Neural cell (in vitro differentiated cells): ENCODE measurements at regions not wholly inside any gene's neighbourhood (a gene's known extent, or its start where the extent isn't known, plus 50 kb on each side); places are given as distances from the start of the nearest gene placed in this dataset.

Experiments
- H2AFZ ChIP-seq: fragments of 200-600, 300-800 bp; sonication (generic), shearing (Covaris generic); 2 replicates; pipeline ENCODE4 v1.6.0; 2014; ENCODE audit warnings: low read depth, mild to moderate bottlenecking, antibody characterized with exemption, low read length, moderate library complexity
- H3F3A ChIP-seq: fragments of 200-600 bp; shearing (Covaris generic); 2 replicates; pipeline ENCODE4 v1.6.1; 2016; ENCODE audit warnings: mild to moderate bottlenecking, moderate library complexity, mixed read lengths, antibody characterized with exemption, low read length; ENCODE audit not compliant: insufficient read depth, poor library complexity, severe bottlenecking
- H3K27ac ChIP-seq: fragments of 200-600, 300-800 bp; sonication (generic), shearing (Covaris generic); 2 replicates; pipeline ENCODE4 v1.5.1; 2014; ENCODE audit warnings: mild to moderate bottlenecking, low read length, moderate library complexity
- H3K27me3 ChIP-seq: fragments of 300-800, 200-600 bp; sonication (generic), shearing (Covaris generic); 2 replicates; pipeline ENCODE4 v1.6.0; 2014; ENCODE audit warnings: mild to moderate bottlenecking, low read depth, low read length, moderate library complexity; ENCODE audit not compliant: insufficient read depth
- H3K36me3 ChIP-seq: fragments of 300-800, 200-600 bp; sonication (generic), shearing (Covaris generic); 2 replicates; pipeline ENCODE4 v1.5.1; 2014; ENCODE audit warnings: mild to moderate bottlenecking, antibody characterized with exemption, low read length, moderate library complexity; ENCODE audit not compliant: insufficient read depth
- H3K4me2 ChIP-seq: fragments of 300-800, 200-600 bp; sonication (generic), shearing (Covaris generic); 2 replicates; pipeline ENCODE4 v1.6.0; 2014; ENCODE audit warnings: mild to moderate bottlenecking, low read length
- H3K4me3 ChIP-seq: fragments of 300-800, 200-600 bp; sonication (generic), shearing (Covaris generic); 2 replicates; pipeline ENCODE4 v1.5.1; 2014; ENCODE audit warnings: mild to moderate bottlenecking, low read length, moderate library complexity
- H3K79me2 ChIP-seq: fragments of 200-600 bp; shearing (Covaris generic); replicated peaks from 2 replicates; pipeline ENCODE4 v1.6.0; 2014; ENCODE audit warnings: mild to moderate bottlenecking, low read length, moderate library complexity; ENCODE audit not compliant: insufficient read depth
- H3K9ac ChIP-seq: fragments of 300-800, 200-600 bp; sonication (generic), shearing (Covaris generic); 2 replicates; pipeline ENCODE4 v1.6.1; 2016; ENCODE audit warnings: mild to moderate bottlenecking, low read length, mixed read lengths
- H3K9me2 ChIP-seq: fragments of 200-600 bp; shearing (Covaris generic); 2 replicates; pipeline ENCODE4 v1.6.1; 2016; ENCODE audit warnings: mild to moderate bottlenecking, low read length, mixed read lengths; ENCODE audit not compliant: insufficient read depth
- H3K9me3 ChIP-seq: fragments of 200-600, 300-800 bp; sonication (generic), shearing (Covaris generic); 2 replicates; pipeline ENCODE4 v1.6.1; 2016; ENCODE audit warnings: mild to moderate bottlenecking, mixed run types, low read length, moderate library complexity, mixed read lengths
- H4K20me1 ChIP-seq: fragments of 200-600 bp; shearing (Covaris generic); 2 replicates; pipeline ENCODE4 v1.6.1; 2016; ENCODE audit warnings: mild to moderate bottlenecking, mixed run types; ENCODE audit not compliant: insufficient read depth
- EP300 ChIP-seq: fragments of 450-650 bp; conservative IDR thresholded peaks from 2 replicates; pipeline ENCODE4 v1.6.1; 2014; ENCODE audit warnings: antibody characterized with exemption, mild to moderate bottlenecking, moderate library complexity; ENCODE audit not compliant: poor library complexity, severe bottlenecking
- EZH2 ChIP-seq: fragments of 200-600, 300-800 bp; shearing (Covaris generic), sonication (generic); IDR thresholded peaks from 2 replicates; pipeline ENCODE4 v1.6.1; 2014; ENCODE audit warnings: antibody characterized with exemption, low read length, borderline replicate concordance, mild to moderate bottlenecking; ENCODE audit not compliant: insufficient read depth, poor library complexity, severe bottlenecking
- MXI1 ChIP-seq: fragments of 450-650 bp; conservative IDR thresholded peaks from 2 replicates; pipeline ENCODE4 v1.6.1; 2014; ENCODE audit warnings: antibody characterized with exemption, mild to moderate bottlenecking; ENCODE audit not compliant: poor library complexity, severe bottlenecking
- POLR2AphosphoS5 ChIP-seq: IDR thresholded peaks from 2 replicates; pipeline ENCODE4 v1.6.1; 2012
- RAD21 ChIP-seq: fragments of 450-650 bp; conservative IDR thresholded peaks from 2 replicates; pipeline ENCODE4 v1.6.1; 2014; ENCODE audit warnings: antibody characterized with exemption, mild to moderate bottlenecking, moderate library complexity
- SMC3 ChIP-seq: fragments of 450-650 bp; conservative IDR thresholded peaks from 2 replicates; pipeline ENCODE4 v1.6.1; 2014; ENCODE audit warnings: antibody characterized with exemption, mild to moderate bottlenecking, moderate library complexity; ENCODE audit not compliant: poor library complexity
- TAF1 ChIP-seq: IDR thresholded peaks from 2 replicates; pipeline ENCODE4 v1.6.1; 2012; ENCODE audit warnings: low read depth
- TF ChIP-seq, protein P1 (sequence below): IDR thresholded peaks from 2 replicates; pipeline ENCODE4 v1.6.1; 2012; ENCODE audit warnings: borderline replicate concordance
- TF ChIP-seq, protein P2 (sequence below): fragments of 450-650 bp; IDR thresholded peaks from 2 replicates; pipeline ENCODE4 v1.5.1; 2014; ENCODE audit warnings: antibody characterized with exemption, mild to moderate bottlenecking, moderate library complexity; ENCODE audit not compliant: poor library complexity, severe bottlenecking

DNA sequence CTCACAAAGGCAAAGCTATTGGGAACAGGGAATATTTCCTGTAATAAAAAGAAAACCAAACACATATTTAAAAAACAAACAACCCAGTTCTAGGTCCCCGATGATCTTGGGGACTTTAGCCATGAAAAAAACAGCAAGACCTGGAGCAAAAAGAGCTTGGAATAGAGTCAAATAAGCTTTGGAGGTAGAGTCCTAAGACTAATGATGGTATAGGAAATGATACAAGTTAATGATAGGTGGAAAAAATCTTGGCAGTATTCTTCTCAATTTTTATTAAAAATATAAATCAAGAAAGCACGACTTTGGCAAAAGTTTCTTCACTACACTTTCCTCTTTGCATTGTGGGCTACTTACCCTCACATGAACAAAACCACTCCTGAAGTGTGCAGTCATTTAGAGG is 481.5 kb downstream of the EBF1 start:
- Histone ChIP-seq H2AFZ (no peak overlapping the region), H3K9ac (no peak overlapping the region), H4K20me1 (no peaks in the 10 kb centered on the region)

DNA sequence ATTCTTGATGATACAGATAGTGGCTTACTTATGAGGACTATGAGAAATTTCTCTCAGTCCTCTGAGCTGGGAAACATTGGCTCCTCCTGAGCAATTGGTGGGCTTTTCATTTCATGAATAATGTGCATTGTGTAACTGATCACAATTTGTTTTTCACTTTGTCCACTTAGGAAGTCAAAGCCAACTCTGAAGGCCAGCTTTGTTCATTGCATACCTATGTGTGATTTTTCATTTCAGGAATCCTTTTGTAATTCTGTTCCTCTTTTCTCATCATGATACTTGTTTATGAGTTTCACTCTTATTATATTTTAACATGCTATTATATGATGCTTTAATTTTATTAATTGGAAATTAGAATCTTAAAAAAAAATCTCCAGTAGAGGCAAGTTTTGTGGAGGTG is 483.0 kb downstream of the EBF1 start:
- no peaks in the 10 kb centered on the region for H3K36me3 ChIP-seq
- no peak overlapping the region for H3K27ac ChIP-seq
- H3K27me3 ChIP-seq, result no peaks in the 10 kb centered on the region
- H3K4me2 ChIP-seq, result no peak overlapping the region
- H2AFZ ChIP-seq, result no peak overlapping the region
- no peak overlapping the region for H3K4me3 ChIP-seq
- no peaks in the 10 kb centered on the region for H3K9me3 ChIP-seq
- H3K9me2 ChIP-seq, result no peaks in the 10 kb centered on the region
- H3K9ac ChIP-seq, result no peak overlapping the region
- no peak for TF ChIP-seq EP300
- TF ChIP-seq TAF1, result no peak
- TF ChIP-seq, protein P1, sequence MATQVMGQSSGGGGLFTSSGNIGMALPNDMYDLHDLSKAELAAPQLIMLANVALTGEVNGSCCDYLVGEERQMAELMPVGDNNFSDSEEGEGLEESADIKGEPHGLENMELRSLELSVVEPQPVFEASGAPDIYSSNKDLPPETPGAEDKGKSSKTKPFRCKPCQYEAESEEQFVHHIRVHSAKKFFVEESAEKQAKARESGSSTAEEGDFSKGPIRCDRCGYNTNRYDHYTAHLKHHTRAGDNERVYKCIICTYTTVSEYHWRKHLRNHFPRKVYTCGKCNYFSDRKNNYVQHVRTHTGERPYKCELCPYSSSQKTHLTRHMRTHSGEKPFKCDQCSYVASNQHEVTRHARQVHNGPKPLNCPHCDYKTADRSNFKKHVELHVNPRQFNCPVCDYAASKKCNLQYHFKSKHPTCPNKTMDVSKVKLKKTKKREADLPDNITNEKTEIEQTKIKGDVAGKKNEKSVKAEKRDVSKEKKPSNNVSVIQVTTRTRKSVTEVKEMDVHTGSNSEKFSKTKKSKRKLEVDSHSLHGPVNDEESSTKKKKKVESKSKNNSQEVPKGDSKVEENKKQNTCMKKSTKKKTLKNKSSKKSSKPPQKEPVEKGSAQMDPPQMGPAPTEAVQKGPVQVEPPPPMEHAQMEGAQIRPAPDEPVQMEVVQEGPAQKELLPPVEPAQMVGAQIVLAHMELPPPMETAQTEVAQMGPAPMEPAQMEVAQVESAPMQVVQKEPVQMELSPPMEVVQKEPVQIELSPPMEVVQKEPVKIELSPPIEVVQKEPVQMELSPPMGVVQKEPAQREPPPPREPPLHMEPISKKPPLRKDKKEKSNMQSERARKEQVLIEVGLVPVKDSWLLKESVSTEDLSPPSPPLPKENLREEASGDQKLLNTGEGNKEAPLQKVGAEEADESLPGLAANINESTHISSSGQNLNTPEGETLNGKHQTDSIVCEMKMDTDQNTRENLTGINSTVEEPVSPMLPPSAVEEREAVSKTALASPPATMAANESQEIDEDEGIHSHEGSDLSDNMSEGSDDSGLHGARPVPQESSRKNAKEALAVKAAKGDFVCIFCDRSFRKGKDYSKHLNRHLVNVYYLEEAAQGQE, result no peak
- TF ChIP-seq POLR2AphosphoS5, result no peak
- TF ChIP-seq EZH2, result no peak
- no peak for TF ChIP-seq MXI1
- no peak for TF ChIP-seq SMC3
- no peak for TF ChIP-seq RAD21
- TF ChIP-seq, protein P2, sequence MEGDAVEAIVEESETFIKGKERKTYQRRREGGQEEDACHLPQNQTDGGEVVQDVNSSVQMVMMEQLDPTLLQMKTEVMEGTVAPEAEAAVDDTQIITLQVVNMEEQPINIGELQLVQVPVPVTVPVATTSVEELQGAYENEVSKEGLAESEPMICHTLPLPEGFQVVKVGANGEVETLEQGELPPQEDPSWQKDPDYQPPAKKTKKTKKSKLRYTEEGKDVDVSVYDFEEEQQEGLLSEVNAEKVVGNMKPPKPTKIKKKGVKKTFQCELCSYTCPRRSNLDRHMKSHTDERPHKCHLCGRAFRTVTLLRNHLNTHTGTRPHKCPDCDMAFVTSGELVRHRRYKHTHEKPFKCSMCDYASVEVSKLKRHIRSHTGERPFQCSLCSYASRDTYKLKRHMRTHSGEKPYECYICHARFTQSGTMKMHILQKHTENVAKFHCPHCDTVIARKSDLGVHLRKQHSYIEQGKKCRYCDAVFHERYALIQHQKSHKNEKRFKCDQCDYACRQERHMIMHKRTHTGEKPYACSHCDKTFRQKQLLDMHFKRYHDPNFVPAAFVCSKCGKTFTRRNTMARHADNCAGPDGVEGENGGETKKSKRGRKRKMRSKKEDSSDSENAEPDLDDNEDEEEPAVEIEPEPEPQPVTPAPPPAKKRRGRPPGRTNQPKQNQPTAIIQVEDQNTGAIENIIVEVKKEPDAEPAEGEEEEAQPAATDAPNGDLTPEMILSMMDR, result no peak
- H3F3A ChIP-seq, result no peaks in the 10 kb centered on the region
- no peaks in the 10 kb centered on the region for H3K79me2 ChIP-seq
- no peaks in the 10 kb centered on the region for H4K20me1 ChIP-seq

More for the DNA sequence above, 481.5 kb downstream of the EBF1 start:
- Histone ChIP-seq H3K79me2 (no peaks in the 10 kb centered on the region), H3K27me3 (no peaks in the 10 kb centered on the region), H3K36me3 (no peaks in the 10 kb centered on the region), H3F3A (no peaks in the 10 kb centered on the region), H3K27ac (no peak overlapping the region), H3K4me3 (no peak overlapping the region), H3K9me3 (no peaks in the 10 kb centered on the region), H3K4me2 (no peak overlapping the region), H3K9me2 (no peaks in the 10 kb centered on the region)
- no peak for TF ChIP-seq EZH2
- no peak for TF ChIP-seq TAF1
- TF ChIP-seq SMC3, result no peak
- no peak for TF ChIP-seq RAD21
- TF ChIP-seq MXI1, result no peak
- TF ChIP-seq, protein P1, result no peak
- TF ChIP-seq POLR2AphosphoS5, result no peak
- TF ChIP-seq, protein P2, result no peak
- TF ChIP-seq EP300, result no peak
